HG02678 (cell line): ENCODE measurements at regions not wholly inside any gene's neighbourhood (a gene's known extent, or its start where the extent isn't known, plus 50 kb on each side); places are given as distances from the start of the nearest gene placed in this dataset.

Source experiments
- ATAC-seq: cut with Tn5 transposase; IDR thresholded peaks from one replicate; pipeline ENCODE4 v1.9.1; 2021; ENCODE audit warnings: mild to moderate bottlenecking, moderate library complexity; ENCODE audit not compliant: unreplicated experiment

GRCh38 chr2:62284471-62284870, 88.6 kb downstream of the B3GNT2 start:
- no peak for ATAC-seq

GRCh38 chr2:62283147-62283546, 87.2 kb downstream of the B3GNT2 start:
- ATAC-seq, result no peak

DNA sequence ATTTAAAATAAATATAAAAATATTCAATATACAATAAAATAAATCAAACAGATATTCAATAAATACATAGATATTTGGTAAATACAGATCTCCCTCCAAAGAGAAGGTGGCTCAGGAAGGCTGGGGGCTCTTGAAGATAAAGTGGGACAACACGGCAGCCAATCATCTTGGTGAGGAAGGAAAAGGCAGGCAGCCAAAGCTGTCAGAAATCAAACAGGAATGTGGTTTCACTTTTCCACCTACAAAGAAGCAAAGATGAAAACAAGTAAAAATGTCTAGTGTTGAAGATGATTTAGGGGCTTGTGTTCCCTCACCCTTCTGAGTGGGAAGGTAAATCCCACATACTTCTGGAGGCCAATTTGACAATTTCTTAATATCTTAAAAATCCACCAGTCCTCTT, 85.7 kb downstream of the B3GNT2 start:
- no peak for ATAC-seq

GRCh38 chr2:62277688-62278087, 81.8 kb downstream of the B3GNT2 start:
- ATAC-seq, result no peak
